NCI-H82 treated with DMSO at 0.1 percent for 48 hours (cell line): ENCODE measurements at regions not wholly inside any gene's neighbourhood (a gene's known extent, or its start where the extent isn't known, plus 50 kb on each side); places are given as distances from the start of the nearest gene placed in this dataset.
"Not testable (repeated sequence)": the region's sequence is repeated elsewhere in the genome, so short reads cannot be mapped to it uniquely, and the experiment has no call there.

ENCODE experiments used
- DNase-seq: peaks from one replicate; lab custom pipeline; 2025; ENCODE audit not compliant: unreplicated experiment; lab: John Stamatoyannopoulos, UW

DNA sequence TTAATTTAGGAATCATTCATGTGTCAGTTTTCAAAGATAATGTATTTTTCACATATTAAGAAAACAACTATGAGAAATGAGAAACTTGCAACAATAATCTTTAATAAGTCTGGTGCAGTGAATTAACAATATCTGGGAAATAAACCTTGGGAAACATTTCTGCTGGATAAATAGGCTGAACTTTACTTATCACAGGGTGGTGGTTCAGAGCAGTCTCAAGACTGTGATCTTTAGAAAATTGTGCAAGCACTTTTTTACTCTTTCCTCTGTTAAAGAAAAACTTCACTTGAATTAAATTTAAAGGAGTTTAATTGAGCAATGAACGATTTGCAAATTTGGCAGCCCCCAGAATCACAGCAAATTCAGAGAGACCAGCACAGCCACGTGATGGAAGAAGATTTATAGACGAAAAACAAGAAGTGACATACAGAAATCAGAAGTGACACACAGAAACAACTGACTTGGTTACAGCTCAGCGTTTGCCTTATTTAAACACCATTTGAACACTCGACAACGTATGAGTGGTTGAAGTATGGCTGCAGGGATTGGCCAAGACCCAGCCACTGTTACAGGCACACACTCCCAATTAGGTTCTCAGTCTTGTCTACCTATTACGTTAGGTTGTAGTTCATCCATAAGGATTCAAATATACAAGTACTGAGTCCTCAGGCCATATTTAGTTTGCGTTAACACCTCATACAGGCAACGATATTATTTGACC is 631.9 kb downstream of the SLCO4C1 start:
- no peak for DNase-seq

GRCh38 chr5:101663543-101663942 is 632.5 kb downstream of the SLCO4C1 start:
- no peak for DNase-seq

- DNase-seq, result no peak
Observed at GRCh38 chr5:101662263-101662662, 633.8 kb downstream of the SLCO4C1 start.

DNA sequence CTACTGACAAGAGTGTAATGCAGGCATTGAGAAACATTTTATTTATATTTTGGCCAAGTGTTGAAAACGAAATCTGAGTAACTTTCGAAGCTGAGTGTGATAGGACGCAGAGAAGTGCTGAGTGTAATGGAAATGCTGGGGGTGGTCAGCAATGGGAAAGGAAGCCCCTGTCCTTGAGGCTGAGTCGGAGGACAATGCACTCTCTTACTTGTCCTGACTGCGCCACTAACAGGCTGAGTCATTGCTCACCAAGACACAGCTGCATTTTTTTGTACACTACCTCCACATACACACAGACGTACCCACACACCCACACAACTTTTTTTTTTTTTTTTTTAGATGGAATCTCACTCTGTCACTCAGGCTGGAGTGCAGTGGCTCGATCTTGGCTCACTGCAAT is 637.7 kb downstream of the SLCO4C1 start:
- DNase-seq, result no peak

- DNase-seq, result no peak
Observed at GRCh38 chr5:101653996-101654395, 642.1 kb downstream of the SLCO4C1 start.

DNA sequence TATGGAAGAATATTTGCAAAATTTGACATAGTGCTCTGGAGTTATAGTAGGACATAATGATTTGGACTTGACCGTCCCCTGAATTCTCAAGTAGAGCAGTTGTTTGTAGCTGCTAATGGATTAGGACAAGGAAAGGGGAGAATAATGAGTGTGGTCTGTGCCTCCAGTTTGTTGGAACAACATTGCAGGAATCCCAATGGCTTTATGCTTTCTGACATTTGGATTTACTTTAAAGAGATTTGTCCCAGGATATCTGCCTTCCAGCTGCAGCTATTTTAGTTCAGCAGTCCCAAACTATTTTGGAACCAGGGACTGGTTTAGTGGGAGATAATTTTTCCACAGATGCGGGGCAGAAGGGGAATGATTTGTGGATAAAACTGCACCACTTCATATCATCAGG is 648.2 kb downstream of the SLCO4C1 start:
- no peak for DNase-seq

DNA sequence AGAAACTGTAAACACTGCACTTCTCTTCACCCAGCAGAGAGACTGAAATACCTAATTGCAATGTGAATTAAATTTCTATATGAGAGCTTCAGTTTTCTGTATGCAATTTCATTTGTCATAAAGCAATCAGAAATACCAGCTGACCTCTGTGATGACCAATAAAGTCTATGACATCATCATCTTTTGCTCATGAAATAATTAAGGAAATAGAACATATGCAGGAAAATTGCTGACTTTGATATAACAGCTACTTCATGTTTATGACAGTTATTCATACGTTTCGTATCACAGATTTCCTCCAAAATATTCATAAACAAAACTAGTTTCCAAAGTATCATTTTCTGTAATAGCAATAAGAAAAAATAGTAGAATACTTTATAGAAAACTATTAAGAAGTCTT is 652.3 kb downstream of the SLCO4C1 start:
- no peak for DNase-seq

GRCh38 chr5:101637599-101637998 is 658.5 kb downstream of the SLCO4C1 start:
- no peak for DNase-seq

DNA sequence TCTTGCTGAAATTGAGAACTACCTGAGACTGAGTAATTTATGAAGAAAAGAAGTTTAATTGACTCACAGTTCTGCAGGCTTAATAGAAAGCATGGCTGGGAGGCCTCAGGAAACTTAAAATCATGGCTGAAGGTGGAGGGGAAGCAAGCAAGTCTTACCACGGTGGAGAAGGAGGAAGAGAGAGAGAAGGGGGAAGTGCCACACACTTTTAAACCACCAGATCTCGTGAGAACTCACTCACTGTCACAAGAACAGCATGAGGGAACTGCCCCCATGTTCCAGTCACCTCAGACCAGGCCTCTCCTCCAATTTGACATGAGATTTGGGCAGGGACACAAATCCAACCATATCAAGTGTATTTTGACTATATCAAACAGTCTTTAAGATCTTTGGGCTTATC is 668.3 kb downstream of the SLCO4C1 start:
- DNase-seq, result not testable (repeated sequence)

- no peak for DNase-seq
Observed at GRCh38 chr5:101626572-101626971, 669.5 kb downstream of the SLCO4C1 start.

GRCh38 chr5:101611039-101611438 is 685.0 kb downstream of the SLCO4C1 start:
- no peak for DNase-seq

DNA sequence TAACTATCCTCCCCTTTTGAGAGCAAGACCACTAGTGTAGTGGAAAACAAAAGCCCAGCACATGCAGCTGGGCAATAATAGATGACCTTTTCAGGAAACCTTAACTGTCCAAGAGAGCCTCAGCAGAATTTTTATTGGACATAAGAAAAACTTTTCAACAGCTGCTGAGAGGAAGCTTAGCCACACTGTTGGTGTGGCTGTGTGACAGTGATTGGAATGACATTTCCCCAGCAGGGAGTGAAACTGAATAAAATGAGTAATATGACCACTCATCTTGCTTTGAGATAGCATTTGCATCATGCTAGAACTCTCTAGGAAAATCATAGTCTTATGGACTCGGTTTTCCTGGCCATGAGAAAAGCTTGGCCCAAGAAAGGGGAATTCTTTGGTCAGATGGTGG is 687.8 kb downstream of the SLCO4C1 start:
- DNase-seq, result no peak

- DNase-seq, result no peak
Observed at GRCh38 chr5:101605700-101606099, 690.4 kb downstream of the SLCO4C1 start.

DNA sequence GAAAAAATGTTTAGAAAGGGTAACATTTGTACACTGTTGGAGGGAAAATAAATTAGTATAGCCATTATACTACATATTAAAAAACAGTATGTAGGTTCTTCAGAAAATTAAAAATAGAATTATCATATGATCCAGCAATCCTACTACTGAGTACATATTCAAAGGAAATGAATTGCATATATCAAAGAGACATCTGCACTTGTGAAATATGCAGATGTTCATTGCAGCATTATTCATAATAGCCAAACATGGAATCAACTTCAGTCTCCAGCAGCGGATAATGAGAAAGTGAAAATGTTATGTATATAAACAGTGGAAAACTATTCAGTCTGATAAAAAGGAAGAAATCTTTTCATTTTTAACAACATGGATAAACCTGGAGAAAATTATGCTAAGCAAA is 695.5 kb downstream of the SLCO4C1 start:
- no peak for DNase-seq

GRCh38 chr5:101590384-101590783 is 687.3 kb upstream of the ST8SIA4 start:
- no peak for DNase-seq

DNA sequence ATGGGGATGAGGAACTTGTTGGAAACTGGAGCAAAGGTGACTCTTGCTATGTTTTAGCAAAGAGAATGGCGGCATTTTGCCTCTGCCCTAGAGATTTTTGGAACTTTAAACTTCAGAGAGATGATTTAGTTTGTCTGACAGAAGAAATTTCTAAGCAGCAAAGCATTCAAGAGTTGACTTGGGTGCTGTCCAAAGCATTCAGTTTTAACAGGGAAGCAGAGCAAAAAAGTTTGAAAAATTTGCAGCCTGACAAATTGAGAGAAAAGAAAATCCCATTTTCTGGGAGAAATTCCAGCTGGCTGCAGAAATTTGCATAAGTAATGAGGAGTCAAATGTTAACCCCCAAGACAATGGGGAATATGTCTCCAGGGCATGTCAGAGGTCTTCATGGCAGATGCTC is 682.3 kb upstream of the ST8SIA4 start:
- DNase-seq, result no peak

DNA sequence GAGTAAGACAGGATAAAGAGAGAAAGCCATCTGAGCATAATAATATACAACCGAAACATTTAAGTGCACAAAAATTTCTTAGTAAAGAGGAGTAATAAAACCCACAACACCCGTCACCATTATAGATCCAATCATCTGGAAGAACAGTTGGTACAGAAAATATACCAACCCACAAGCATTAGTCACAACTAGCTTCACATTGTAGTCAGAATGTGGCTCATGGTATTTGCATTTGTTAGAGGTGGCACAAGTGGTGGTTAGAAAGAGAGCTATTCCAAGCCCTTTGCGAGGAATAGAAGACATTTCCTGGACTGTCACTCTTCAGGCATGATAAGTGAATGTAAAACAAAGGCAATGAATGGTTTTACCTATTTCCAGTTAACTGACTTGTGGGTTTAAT is 677.5 kb upstream of the ST8SIA4 start:
- DNase-seq, result no peak

DNA sequence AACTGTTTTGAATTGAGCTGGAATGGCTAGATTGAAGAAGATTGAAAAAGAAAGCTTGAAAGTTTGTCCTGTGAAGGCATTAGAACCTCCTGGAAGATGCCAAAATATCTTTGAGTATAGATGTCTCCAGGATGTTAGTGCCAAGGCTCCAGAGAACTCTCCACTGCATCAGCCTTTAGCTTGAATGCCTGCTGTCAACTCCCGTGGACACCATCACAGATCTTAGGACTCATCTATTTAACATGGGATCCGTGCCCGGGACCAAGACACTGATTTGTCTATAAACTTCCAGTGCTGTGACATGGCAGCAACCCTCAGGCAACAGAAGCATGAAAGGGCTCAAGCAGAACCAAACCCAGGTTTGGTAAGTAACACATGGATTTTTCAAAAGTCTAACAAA is 670.9 kb upstream of the ST8SIA4 start:
- DNase-seq, result no peak

GRCh38 chr5:101561018-101561417 is 657.9 kb upstream of the ST8SIA4 start:
- DNase-seq, result no peak

DNA sequence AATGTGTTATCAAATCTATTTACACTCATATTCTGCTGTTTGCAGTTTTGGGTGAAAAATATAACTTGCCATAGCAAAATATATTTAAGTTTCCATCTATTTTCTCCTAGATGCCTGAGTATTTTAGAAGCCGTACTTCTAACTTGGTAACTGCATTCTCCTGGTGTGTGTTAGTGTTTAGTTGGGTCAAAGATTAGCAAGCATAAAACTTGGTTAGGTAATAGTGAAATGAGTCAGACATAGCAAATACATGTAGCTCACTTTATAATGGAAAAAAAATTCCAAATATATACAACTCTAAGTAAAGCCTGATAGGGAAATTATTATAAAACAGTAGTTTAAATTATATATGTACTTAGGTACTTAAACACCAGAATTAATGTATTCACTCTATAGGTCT is 640.7 kb upstream of the ST8SIA4 start:
- DNase-seq, result no peak

GRCh38 chr5:101539315-101539714 is 636.2 kb upstream of the ST8SIA4 start:
- no peak for DNase-seq

GRCh38 chr5:101535626-101536025 is 632.5 kb upstream of the ST8SIA4 start:
- no peak for DNase-seq

- no peak for DNase-seq
Observed at GRCh38 chr5:101534491-101535110, 631.5 kb upstream of the ST8SIA4 start.
